ENCODE measurements at regions not wholly inside any gene's neighbourhood (a gene's known extent, or its start where the extent isn't known, plus 50 kb on each side); places are given as distances from the start of the nearest gene placed in this dataset.

DNA sequence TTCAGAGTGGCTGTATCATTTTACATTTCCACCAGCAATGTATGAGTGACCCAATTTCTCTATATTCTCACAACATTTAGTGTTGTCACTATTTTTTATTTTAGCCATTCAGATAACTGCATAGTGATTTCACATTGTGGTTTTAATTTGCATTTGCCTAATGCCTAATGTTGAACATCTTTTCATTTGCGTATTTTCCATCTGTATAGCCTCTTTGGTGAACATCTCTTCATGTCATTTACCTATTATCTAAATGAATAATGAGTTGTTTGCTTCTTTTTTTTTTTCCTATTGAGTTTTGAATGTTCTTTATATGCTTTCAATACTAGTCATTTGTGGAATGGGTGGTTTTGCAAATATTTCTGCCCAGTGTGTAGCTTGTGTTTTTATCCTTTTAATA lies 120.9 kb upstream of the CPHXL start:
- POLR2A ChIA-PET: no interaction called here
- no TSS peak for BruUV-seq (replicated peaks)
- CTCF ChIA-PET: no interaction called here
- Mint-ChIP-seq H3K27ac (ENCODE audit: low read depth, unreplicated experiment) (no peak overlapping the region), H3K27me3 (ENCODE audit: insufficient read depth, unreplicated experiment) (no peaks in the 10 kb centered on the region), H3K4me3 (ENCODE audit: unreplicated experiment) (no peak overlapping the region), H3K9me3 (ENCODE audit: unreplicated experiment) (peaks cover 13% of the 10 kb centered on the region), H3K36me3 (ENCODE audit: insufficient read depth, unreplicated experiment) (no peaks in the 10 kb centered on the region), H3K4me1 (ENCODE audit: insufficient read depth, unreplicated experiment) (no peaks in the 10 kb centered on the region)
- intact Hi-C loops (cut with micrococcal nuclease): no loop called here
- TF ChIP-seq, protein P1, sequence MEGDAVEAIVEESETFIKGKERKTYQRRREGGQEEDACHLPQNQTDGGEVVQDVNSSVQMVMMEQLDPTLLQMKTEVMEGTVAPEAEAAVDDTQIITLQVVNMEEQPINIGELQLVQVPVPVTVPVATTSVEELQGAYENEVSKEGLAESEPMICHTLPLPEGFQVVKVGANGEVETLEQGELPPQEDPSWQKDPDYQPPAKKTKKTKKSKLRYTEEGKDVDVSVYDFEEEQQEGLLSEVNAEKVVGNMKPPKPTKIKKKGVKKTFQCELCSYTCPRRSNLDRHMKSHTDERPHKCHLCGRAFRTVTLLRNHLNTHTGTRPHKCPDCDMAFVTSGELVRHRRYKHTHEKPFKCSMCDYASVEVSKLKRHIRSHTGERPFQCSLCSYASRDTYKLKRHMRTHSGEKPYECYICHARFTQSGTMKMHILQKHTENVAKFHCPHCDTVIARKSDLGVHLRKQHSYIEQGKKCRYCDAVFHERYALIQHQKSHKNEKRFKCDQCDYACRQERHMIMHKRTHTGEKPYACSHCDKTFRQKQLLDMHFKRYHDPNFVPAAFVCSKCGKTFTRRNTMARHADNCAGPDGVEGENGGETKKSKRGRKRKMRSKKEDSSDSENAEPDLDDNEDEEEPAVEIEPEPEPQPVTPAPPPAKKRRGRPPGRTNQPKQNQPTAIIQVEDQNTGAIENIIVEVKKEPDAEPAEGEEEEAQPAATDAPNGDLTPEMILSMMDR (IDR thresholded peaks at IDR 0.05; ENCODE audit: unreplicated experiment): no peak
- DNase-seq (ENCODE audit: unreplicated experiment): no peak

DNA sequence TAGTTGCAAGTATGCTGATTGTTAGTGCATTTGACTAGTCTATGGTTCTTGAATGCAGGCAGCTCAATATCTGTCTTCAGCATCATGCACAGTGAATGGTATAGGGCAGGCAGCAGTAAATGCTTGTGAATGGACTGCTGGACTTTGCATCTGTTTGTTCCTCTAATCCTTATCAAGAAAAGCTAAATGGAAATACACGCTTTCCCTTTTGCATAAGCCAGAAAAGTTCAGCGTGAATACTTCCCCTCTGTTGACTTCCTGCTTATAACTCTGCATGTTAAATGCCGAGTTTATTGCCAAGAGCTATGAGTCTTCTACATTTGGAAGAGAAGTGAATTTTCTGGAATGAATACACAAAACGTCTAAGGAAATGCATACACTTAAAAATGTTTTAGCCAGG lies 127.9 kb upstream of the CPHXL start:
- Mint-ChIP-seq H3K27me3 (ENCODE audit: insufficient read depth, unreplicated experiment) (no peaks in the 10 kb centered on the region), H3K36me3 (ENCODE audit: insufficient read depth, unreplicated experiment) (no peaks in the 10 kb centered on the region), H3K4me3 (ENCODE audit: unreplicated experiment) (no peak overlapping the region), H3K9me3 (ENCODE audit: unreplicated experiment) (no peaks in the 10 kb centered on the region), H3K27ac (ENCODE audit: low read depth, unreplicated experiment) (no peak overlapping the region), H3K4me1 (ENCODE audit: insufficient read depth, unreplicated experiment) (no peaks in the 10 kb centered on the region)
- intact Hi-C loops (cut with micrococcal nuclease): no loop called here
- TF ChIP-seq, protein P1 (IDR thresholded peaks at IDR 0.05; ENCODE audit: unreplicated experiment): no peak
- ChIA-PET CTCF (interaction anchor here (1.0 kb wide), 1 partner anchor 12 kb away, joined by 4 read pairs; no protein-coding TSS in a partner anchor), POLR2A (no interaction called here)
- DNase-seq (ENCODE audit: unreplicated experiment): no peak
- BruUV-seq (replicated peaks): no TSS peak

DNA sequence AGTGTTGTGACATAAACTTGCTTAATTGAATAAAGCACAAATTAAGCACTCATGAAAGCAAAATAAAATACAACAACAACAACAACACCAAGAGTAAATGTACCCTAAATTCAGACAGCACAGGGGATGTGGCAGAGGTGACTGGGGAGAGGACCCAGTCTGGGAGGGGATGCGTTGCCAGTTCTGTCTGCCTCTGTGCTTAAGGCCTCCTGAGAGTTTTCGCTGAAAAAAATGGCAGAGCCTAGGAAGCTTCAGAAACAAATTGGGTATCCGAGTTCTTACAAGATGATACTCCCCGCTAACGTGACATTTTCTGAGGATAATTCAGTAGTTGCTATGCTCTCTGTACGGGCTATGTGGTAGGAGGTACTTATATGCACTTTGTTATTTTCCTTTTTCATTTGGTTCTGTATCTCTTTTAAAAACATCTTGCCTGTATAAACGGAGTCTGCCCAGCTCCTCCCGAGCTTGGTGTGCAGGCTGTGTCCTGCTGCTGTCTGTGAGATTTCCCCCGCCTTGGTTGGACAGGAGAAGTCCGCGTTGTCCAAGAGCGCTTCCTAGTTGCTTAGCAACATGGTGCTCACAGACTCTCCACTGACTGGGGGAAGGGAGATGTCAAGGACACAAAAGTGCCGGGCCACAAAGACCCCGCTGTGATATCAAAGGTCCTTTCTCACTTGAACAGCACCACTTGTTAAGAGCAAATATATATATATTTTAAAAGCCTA lies 134.2 kb upstream of the CPHXL start:
- no peak overlapping the region for H3K4me3 Mint-ChIP-seq (ENCODE audit: unreplicated experiment)
- no peaks in the 10 kb centered on the region for H3K36me3 Mint-ChIP-seq (ENCODE audit: insufficient read depth, unreplicated experiment)
- H3K27me3 Mint-ChIP-seq (ENCODE audit: insufficient read depth, unreplicated experiment): no peaks in the 10 kb centered on the region
- ChIA-PET CTCF (interaction anchor here (1.0 kb wide), 1 partner anchor 15 kb away, joined by 4 read pairs; no protein-coding TSS in a partner anchor), POLR2A (no interaction called here)
- intact Hi-C loops (cut with micrococcal nuclease): no loop called here
- TF ChIP-seq, protein P1 (IDR thresholded peaks at IDR 0.05; ENCODE audit: unreplicated experiment): no peak
- no peak for DNase-seq (ENCODE audit: unreplicated experiment)
- H3K9me3 Mint-ChIP-seq (ENCODE audit: unreplicated experiment): no peaks in the 10 kb centered on the region
- no peaks in the 10 kb centered on the region for H3K4me1 Mint-ChIP-seq (ENCODE audit: insufficient read depth, unreplicated experiment)
- no peak overlapping the region for H3K27ac Mint-ChIP-seq (ENCODE audit: low read depth, unreplicated experiment)
- no TSS peak for BruUV-seq (replicated peaks)

DNA sequence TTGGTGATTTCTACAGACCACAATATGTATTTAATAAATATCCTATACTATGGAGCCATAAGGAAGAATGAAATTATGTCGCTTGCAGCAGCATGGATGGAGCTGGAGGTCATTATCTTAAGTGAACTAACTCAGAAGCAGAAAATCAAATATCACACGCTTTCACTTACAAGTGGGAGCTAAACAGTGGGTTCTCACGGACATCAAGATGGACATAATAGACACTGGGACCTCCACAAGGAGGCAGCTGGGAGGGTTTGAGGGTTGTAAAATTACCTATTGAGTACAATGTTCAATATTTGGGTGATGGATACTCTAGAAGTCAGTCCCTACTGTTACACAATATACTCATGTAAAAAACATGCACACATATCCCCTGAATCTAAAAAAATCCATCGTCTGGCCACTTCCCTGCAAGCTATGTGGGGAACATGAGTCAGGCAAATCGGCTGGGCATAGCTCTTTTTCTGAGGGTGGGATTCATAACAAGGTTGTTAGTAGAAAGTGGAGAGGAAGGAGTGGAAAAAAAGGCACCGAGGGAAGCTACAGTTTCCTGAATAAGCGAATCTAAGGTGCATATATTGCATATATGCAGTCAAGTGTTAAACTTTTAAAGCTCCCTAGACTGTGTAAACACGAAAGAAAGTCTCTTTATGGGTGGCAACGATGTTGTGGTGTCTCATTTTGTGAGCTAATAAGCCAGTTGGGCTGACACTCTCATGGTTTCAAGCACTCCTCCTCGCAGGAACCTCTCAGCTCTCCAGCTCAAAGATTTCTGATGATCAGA lies 135.2 kb upstream of the CPHXL start:
- Mint-ChIP-seq H3K4me1 (ENCODE audit: insufficient read depth, unreplicated experiment) (no peaks in the 10 kb centered on the region), H3K4me3 (ENCODE audit: unreplicated experiment) (no peak overlapping the region), H3K9me3 (ENCODE audit: unreplicated experiment) (no peaks in the 10 kb centered on the region), H3K27ac (ENCODE audit: low read depth, unreplicated experiment) (no peak overlapping the region), H3K36me3 (ENCODE audit: insufficient read depth, unreplicated experiment) (no peaks in the 10 kb centered on the region), H3K27me3 (ENCODE audit: insufficient read depth, unreplicated experiment) (no peaks in the 10 kb centered on the region)
- TF ChIP-seq, protein P1 (IDR thresholded peaks at IDR 0.05; ENCODE audit: unreplicated experiment): no peak
- ChIA-PET POLR2A (no interaction called here), CTCF (interaction anchor here (1.0 to 1.2 kb wide), 2 partner anchors 10 to 16 kb away, joined by 3 to 4 read pairs; no protein-coding TSS in a partner anchor)
- DNase-seq (ENCODE audit: unreplicated experiment): no peak
- no TSS peak for BruUV-seq (replicated peaks)
- intact Hi-C loops (cut with micrococcal nuclease): no loop called here
